Naive thymus-derived CD4-positive, alpha-beta T cell (primary cell): ENCODE measurements at regions not wholly inside any gene's neighbourhood (a gene's known extent, or its start where the extent isn't known, plus 50 kb on each side); places are given as distances from the start of the nearest gene placed in this dataset.
A peak's percentile ranks its signal among the peaks of the same experiment; 100 is the strongest.

Experiments
- ATAC-seq: fragments of 150-1000 bp; cut with Tn5 transposase; 2 replicates; pipeline ENCODE4 v1.10.0; 2021; ENCODE audit warnings: mild to moderate bottlenecking, moderate library complexity
- CTCF ChIA-PET: fragments of 350-600 bp; sonication (Branson Sonifier 250); formaldehyde crosslinking; loops from one replicate; lab custom pipeline; 2021; ENCODE audit warnings: antibody characterized with exemption; lab: Charles Lee
- POLR2A ChIA-PET: fragments of 350-600 bp; sonication (Branson Sonifier 250); formaldehyde crosslinking; loops from one replicate; lab custom pipeline; 2021; ENCODE audit warnings: antibody characterized with exemption, inconsistent platforms; lab: Charles Lee
- DNase-seq, 9 donors: peaks; one replicate each; pipeline versions ENCODE4 v3.0.0 to v3.0.0-alpha.2; 2020 to 2022; ENCODE audit warnings: mixed read lengths in 1 of 9
- H3K27ac ChIP-seq: one replicate; pipeline ENCODE4 v1.7.0; 2013; ENCODE audit warnings: mild to moderate bottlenecking, low read depth, low read length, moderate library complexity
- H3K27me3 ChIP-seq, 2 donors: one replicate each; pipeline ENCODE4 v1.7.0; 2013; ENCODE audit warnings: low read length in 2 of 2, mild to moderate bottlenecking in 2 of 2, moderate library complexity in 2 of 2; ENCODE audit not compliant: control insufficient read depth in 2 of 2, insufficient read depth in 2 of 2
- H3K36me3 ChIP-seq, 3 experiments: 1 replicate in 2 of 3; 2 replicates in 1 of 3; pipeline ENCODE4 v1.7.0; 2013; ENCODE audit warnings: low read length in 3 of 3, mild to moderate bottlenecking in 3 of 3, moderate library complexity in 1 of 3; ENCODE audit not compliant: insufficient read depth in 3 of 3, control insufficient read depth in 2 of 3
- H3K4me1 ChIP-seq, 2 donors: one replicate each; pipeline ENCODE4 v1.7.0; 2013; ENCODE audit warnings: low read length in 2 of 2, mild to moderate bottlenecking in 2 of 2, moderate library complexity in 1 of 2; ENCODE audit not compliant: control insufficient read depth in 2 of 2, insufficient read depth in 2 of 2
- H3K4me3 ChIP-seq: 2 replicates; pipeline ENCODE4 v1.7.0; 2013; ENCODE audit warnings: mild to moderate bottlenecking, low read length
- H3K9me3 ChIP-seq, 3 experiments: 1 replicate in 2 of 3; 2 replicates in 1 of 3; pipeline ENCODE4 v1.7.0; 2013; ENCODE audit warnings: low read length in 3 of 3; ENCODE audit not compliant: control insufficient read depth in 2 of 3
- H3K27ac Mint-ChIP-seq, 9 donors: one replicate each; pipeline ENCODE4 v1.8.0; 2020 to 2022; ENCODE audit warnings: mixed read lengths in 9 of 9, mild to moderate bottlenecking in 8 of 9, moderate library complexity in 5 of 9, inconsistent platforms in 2 of 9
- H3K27me3 Mint-ChIP-seq, 5 donors: one replicate each; pipeline ENCODE4 v1.8.0; 2021 to 2022; ENCODE audit warnings: mixed read lengths in 5 of 5, mild to moderate bottlenecking in 1 of 5
- H3K36me3 Mint-ChIP-seq, 5 donors: one replicate each; pipeline ENCODE4 v1.8.0; 2020 to 2022; ENCODE audit warnings: mixed read lengths in 5 of 5, mild to moderate bottlenecking in 3 of 5, inconsistent platforms in 1 of 5
- H3K4me1 Mint-ChIP-seq, 7 donors: one replicate each; pipeline ENCODE4 v1.8.0; 2020 to 2022; ENCODE audit warnings: mixed read lengths in 7 of 7, mild to moderate bottlenecking in 3 of 7, inconsistent platforms in 1 of 7
- H3K4me3 Mint-ChIP-seq, 10 donors: one replicate each; pipeline ENCODE4 v1.8.0; 2020 to 2022; ENCODE audit warnings: mild to moderate bottlenecking in 10 of 10, mixed read lengths in 10 of 10, moderate library complexity in 6 of 10, inconsistent platforms in 2 of 10
- H3K9me3 Mint-ChIP-seq, 11 donors: one replicate each; pipeline ENCODE4 v1.8.0; 2020 to 2022; ENCODE audit warnings: mixed read lengths in 11 of 11, mild to moderate bottlenecking in 4 of 11, inconsistent platforms in 1 of 11, moderate library complexity in 1 of 11
- intact Hi-C, 2 donors: fragments of 100-400 bp; cut with micrococcal nuclease; formaldehyde crosslinking; loops; one replicate each; pipeline ENCODE4 v1.15.1; 2023

DNA sequence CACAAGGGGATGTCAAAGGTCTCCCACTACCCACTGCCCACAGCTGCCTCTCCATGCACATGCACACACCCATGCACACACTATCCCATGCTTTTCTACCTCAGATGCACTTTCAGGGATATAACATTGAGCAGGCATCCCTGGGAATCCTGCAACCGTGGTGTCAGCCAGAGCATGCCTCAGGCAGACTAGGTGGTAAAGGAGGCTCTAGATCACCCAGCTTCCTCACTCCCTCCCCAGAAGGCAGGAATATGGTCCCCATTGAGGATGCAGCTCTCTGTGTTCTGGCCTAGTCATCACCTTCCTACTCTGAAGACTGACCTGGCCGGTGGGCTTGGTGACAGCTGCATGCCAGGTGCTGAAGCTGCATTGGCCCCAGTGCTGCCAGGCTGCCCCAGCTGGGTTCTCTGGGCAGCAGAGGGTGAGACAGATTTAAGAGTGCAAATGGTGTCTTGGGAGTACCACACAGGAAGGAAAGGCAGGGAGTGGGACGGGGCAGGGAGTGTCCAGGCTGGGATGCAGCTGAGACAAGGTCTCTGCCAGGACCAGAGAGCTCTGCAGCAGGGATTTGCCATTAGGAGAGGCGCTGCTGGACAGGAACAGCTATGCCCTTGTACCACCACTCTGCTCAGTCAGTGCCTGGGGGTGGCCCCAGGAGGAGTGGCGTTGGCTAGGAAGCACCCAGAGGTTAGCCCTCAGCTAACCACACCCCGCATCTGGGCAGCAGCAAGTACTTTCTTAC, 53.4 kb upstream of the GDF10 start:
- H3K27me3 Mint-ChIP-seq, result no peaks in the 10 kb centered on the region
- H3K36me3 Mint-ChIP-seq, result no peaks in the 10 kb centered on the region
- ChIA-PET CTCF (interaction anchor here (0.6 kb wide), 1 partner anchor 183 kb away, joined by 3 read pairs; no protein-coding TSS in a partner anchor), POLR2A (interaction anchor here (0.9 to 1.4 kb wide), 3 partner anchors 9 to 12 kb away, joined by 3 read pairs; no protein-coding TSS in a partner anchor)
- DNase-seq (no peak), ATAC-seq (no peak)
- peak overlapping the region in 1 of 9 donors; percentile 59 for H3K27ac Mint-ChIP-seq
- peaks cover 0 to 10% of the 10 kb centered on the region in 2 donors for H3K4me1 ChIP-seq
- no peaks in the 10 kb centered on the region for H3K36me3 ChIP-seq
- H3K4me1 Mint-ChIP-seq, result peaks cover 13 to 36% (median 25%) of the 10 kb centered on the region in 7 donors
- no peaks in the 10 kb centered on the region for H3K9me3 ChIP-seq
- no peaks in the 10 kb centered on the region for H3K27me3 ChIP-seq
- no peak overlapping the region for H3K4me3 ChIP-seq
- intact Hi-C loops, result no loop called here
- peaks cover 0 to 2% (median 0%) of the 10 kb centered on the region in 11 donors for H3K9me3 Mint-ChIP-seq
- H3K27ac ChIP-seq, result no peak overlapping the region
- H3K4me3 Mint-ChIP-seq, result no peak overlapping the region

DNA sequence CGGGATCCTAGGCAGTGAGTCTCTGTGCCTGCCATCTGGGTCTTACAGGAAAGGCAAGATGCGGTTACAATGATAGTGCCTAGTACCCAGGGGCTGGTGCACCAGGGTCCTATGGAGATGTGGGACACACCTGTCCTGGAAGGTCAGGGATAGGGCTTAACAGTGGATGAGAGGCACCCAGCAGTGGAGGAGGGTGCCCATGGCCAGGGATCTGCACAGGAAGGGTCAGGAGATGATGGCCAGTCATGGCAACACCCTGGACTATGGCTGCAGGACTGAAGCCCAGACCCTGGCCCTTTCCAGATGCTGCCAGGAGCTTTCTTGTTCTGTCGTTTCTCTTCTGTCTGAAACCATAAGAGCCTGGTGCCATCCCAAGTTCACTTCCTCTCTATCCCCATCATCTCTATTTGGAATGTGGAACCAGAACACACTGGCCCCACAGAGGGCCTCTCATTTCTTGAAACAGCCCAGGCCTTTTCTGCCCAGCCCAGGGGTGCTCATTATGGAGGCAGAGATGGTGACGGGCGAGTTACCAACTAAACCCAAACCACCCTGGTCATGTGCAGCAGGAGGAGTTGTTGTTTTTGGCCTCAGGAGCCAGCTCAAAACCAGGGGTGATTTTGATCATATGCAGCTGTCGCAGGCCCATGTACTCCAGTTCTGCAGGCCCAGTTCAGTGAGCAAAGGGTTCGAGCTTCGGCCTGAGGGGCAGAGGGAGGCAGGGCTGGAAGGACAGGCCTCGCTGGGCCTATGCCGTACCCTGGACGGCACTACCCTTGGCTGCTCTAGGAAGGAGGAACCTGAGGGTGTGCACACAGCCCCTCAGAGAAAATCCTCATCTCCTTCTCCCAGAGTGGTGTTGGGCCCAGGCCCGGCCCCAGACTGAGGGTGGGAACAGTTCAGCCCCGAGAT, 52.6 kb upstream of the GDF10 start:
- Histone ChIP-seq H3K27me3 (no peaks in the 10 kb centered on the region), H3K36me3 (no peaks in the 10 kb centered on the region), H3K27ac (no peak overlapping the region), H3K9me3 (no peaks in the 10 kb centered on the region), H3K4me1 (peaks cover 0 to 10% of the 10 kb centered on the region in 2 donors), H3K4me3 (no peak overlapping the region)
- H3K27ac Mint-ChIP-seq, result peak overlapping the region in 1 of 9 donors; percentile 20
- no peak overlapping the region for H3K4me3 Mint-ChIP-seq
- no peak for ATAC-seq
- no peak for DNase-seq
- no peaks in the 10 kb centered on the region for H3K27me3 Mint-ChIP-seq
- intact Hi-C loops, result no loop called here
- H3K4me1 Mint-ChIP-seq, result peaks cover 10 to 34% (median 25%) of the 10 kb centered on the region in 7 donors
- H3K9me3 Mint-ChIP-seq, result peaks cover 0 to 2% (median 0%) of the 10 kb centered on the region in 11 donors
- CTCF ChIA-PET, result interaction anchor here (1.0 kb wide), 1 partner anchor 26 kb away, joined by 3 read pairs; no protein-coding TSS in a partner anchor
- H3K36me3 Mint-ChIP-seq, result no peaks in the 10 kb centered on the region
- POLR2A ChIA-PET, result interaction anchor here (0.9 kb wide), 1 partner anchor 8 kb away, joined by 3 read pairs; no protein-coding TSS in a partner anchor

DNA sequence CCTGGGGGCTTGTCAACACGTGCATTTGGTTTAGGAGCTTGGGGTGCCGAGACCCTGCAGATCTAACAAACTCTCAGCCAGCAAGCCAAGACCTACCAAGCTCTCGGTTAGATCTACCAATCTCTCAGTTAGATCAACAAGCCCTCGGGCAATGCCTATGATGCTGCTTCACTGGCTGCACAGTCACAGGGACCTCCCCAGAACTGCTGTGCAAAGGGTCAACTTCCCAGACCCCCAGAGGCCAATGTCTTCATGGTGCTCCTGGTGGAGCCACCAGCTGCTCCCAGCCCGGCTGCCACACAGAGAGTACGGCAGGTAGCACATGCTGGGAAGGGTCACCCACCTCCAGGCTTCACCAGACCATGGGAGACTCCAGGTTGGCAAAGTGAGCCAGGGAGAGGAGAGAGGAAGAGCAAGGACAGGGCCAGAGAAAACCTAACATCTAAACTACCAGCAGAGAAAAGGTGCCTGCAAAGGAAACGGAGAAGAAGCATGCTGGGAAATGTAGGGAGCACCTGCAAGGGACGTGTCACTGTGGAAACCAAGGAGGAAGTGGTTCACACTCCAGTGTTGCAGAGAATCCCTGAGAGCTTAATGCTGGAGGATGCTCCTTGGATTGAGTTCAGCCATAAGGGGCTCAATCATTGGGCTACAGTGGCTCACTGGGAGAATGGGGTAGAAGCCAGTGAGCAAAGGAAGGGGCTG, 51.5 kb upstream of the GDF10 start:
- Mint-ChIP-seq H3K27ac (peak overlapping the region in 5 of 9 donors; percentile 11 to 74 (median 39)), H3K36me3 (no peaks in the 10 kb centered on the region), H3K9me3 (peaks cover 0 to 2% (median 0%) of the 10 kb centered on the region in 11 donors), H3K4me1 (peaks cover 5 to 33% (median 23%) of the 10 kb centered on the region in 7 donors), H3K4me3 (peak overlapping the region in 2 of 10 donors; percentile 2 to 45), H3K27me3 (no peaks in the 10 kb centered on the region)
- CTCF ChIA-PET, result interaction anchor here (1.0 kb wide), 1 partner anchor 27 kb away, joined by 3 read pairs; no protein-coding TSS in a partner anchor
- no peak for ATAC-seq
- Histone ChIP-seq H3K4me3 (no peak overlapping the region), H3K36me3 (no peaks in the 10 kb centered on the region), H3K27me3 (no peaks in the 10 kb centered on the region), H3K27ac (no peak overlapping the region), H3K4me1 (peaks cover 0 to 10% of the 10 kb centered on the region in 2 donors), H3K9me3 (no peaks in the 10 kb centered on the region)
- intact Hi-C loops, result no loop called here
- no peak for DNase-seq
- POLR2A ChIA-PET, result no interaction called here

DNA sequence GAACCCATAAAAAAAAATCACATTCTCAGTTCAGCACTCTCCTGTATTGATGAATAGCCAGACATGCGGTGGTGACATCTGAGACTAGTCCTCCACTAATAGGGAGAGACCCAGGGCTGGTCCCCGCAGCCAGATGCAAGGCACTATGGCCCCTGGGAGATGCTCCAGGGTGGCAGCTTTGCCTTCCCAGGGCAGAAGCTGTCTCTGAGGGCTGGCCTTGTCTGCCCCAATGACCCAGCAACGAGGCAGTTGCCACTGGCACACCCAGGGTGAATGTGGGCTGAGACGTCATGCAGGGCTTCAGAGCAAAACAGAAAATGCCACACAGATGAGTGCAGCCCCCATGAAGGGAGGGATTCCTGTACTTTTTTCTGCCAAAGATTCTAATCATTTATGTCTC, 50.1 kb upstream of the GDF10 start:
- no peak overlapping the region for H3K4me3 Mint-ChIP-seq
- no peaks in the 10 kb centered on the region for H3K27me3 ChIP-seq
- H3K9me3 Mint-ChIP-seq, result peaks cover 0 to 2% (median 0%) of the 10 kb centered on the region in 11 donors
- ChIA-PET POLR2A (interaction anchor here (1.1 kb wide), 1 partner anchor 62 kb away, joined by 3 read pairs; no protein-coding TSS in a partner anchor), CTCF (no interaction called here)
- H3K27ac Mint-ChIP-seq, result no peak overlapping the region
- no peak overlapping the region for H3K27ac ChIP-seq
- ATAC-seq (no peak), DNase-seq (no peak)
- H3K4me1 Mint-ChIP-seq, result peaks cover 11 to 43% (median 29%) of the 10 kb centered on the region in 7 donors
- no peaks in the 10 kb centered on the region for H3K36me3 Mint-ChIP-seq
- H3K36me3 ChIP-seq, result no peaks in the 10 kb centered on the region
- H3K9me3 ChIP-seq, result no peaks in the 10 kb centered on the region
- H3K4me3 ChIP-seq, result no peak overlapping the region
- no peaks in the 10 kb centered on the region for H3K27me3 Mint-ChIP-seq
- H3K4me1 ChIP-seq, result peaks cover 0 to 10% of the 10 kb centered on the region in 2 donors
- intact Hi-C loops, result no loop called here
